ENCODE measurements at regions not wholly inside any gene's neighbourhood (a gene's known extent, or its start where the extent isn't known, plus 50 kb on each side); places are given as distances from the start of the nearest gene placed in this dataset.

DNA sequence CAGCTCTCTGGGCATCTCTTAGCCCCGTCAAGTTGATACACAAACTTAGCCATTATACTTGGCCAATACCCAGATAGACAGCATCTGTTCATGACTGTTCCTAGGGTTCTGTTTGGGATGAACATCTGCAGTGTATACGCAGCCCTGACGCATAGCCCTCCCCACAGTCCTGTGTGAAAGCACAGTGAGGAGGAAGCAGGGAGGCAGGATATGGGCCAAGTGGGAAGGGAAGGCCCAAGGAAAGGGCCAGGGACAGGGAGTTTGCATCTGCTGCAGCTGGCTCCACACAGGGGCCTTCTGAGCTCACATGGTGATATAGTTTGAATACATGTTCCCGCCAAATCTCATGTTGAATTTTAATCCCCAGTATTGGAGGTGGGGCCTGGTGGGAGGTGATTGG, 80.2 kb downstream of the CMPK2 start:
- Histone ChIP-seq H3K4me1 (ENCODE audit: insufficient read depth, low read length) (no peaks in the 10 kb centered on the region), H3K4me2 (ENCODE audit: insufficient read depth, insufficient read length, low read length) (no peak overlapping the region), H4K20me1 (ENCODE audit: control insufficient read depth, insufficient read depth, insufficient read length) (no peaks in the 10 kb centered on the region), H2BK5ac (ENCODE audit: insufficient read length, low read length) (no peak overlapping the region), H3K79me2 (ENCODE audit: insufficient read depth, low read length) (no peaks in the 10 kb centered on the region), H3K14ac (ENCODE audit: insufficient read depth, low read length) (no peak overlapping the region), H3K23ac (ENCODE audit: insufficient read length, low read depth, low read length) (no peak overlapping the region), H2AK5ac (ENCODE audit: insufficient read length, low read length) (no peak overlapping the region), H2BK15ac (ENCODE audit: low read depth, low read length) (no peak overlapping the region), H4K5ac (ENCODE audit: insufficient read length, low read depth, low read length) (no peak overlapping the region), H2BK12ac (ENCODE audit: insufficient read length, low read depth, low read length) (no peak overlapping the region), H3K56ac (ENCODE audit: insufficient read length, low read depth, low read length) (no peak overlapping the region), H3K27me3 (ENCODE audit: insufficient read depth, low read length) (no peaks in the 10 kb centered on the region), H4K8ac (replicated peaks; ENCODE audit: insufficient read length, low read depth, low read length) (no peak overlapping the region), H2BK120ac (ENCODE audit: low read depth, low read length, poor library complexity, severe bottlenecking) (no peak overlapping the region), H3K18ac (ENCODE audit: insufficient read length, low read depth, low read length) (no peak overlapping the region), H3T11ph (ENCODE audit: low read length) (no peak overlapping the region), H3K9me3 (ENCODE audit: control insufficient read depth, low read depth, low read length) (no peaks in the 10 kb centered on the region), H3K9ac (ENCODE audit: extremely low read depth, insufficient read length, low read length) (no peak overlapping the region), H3K4ac (ENCODE audit: low read depth, low read length) (no peak overlapping the region), H3K27ac (ENCODE audit: insufficient read length, low read depth, low read length) (no peak overlapping the region), H3K79me1 (ENCODE audit: insufficient read depth, low read depth, low read length, poor library complexity, severe bottlenecking) (no peaks in the 10 kb centered on the region), H3K23me2 (ENCODE audit: insufficient read length, low read depth, low read length, poor library complexity, severe bottlenecking) (no peaks in the 10 kb centered on the region), H4K91ac (ENCODE audit: insufficient read length, low read depth, low read length) (no peak overlapping the region), H2AFZ (ENCODE audit: low read length) (no peak overlapping the region), H2BK20ac (ENCODE audit: low read depth, low read length, poor library complexity, severe bottlenecking) (no peak overlapping the region)
- Mint-ChIP-seq H3K27ac (no peak overlapping the region), H3K27me3 (ENCODE audit: low read depth) (peaks cover 2% of the 10 kb centered on the region), H3K4me3 (no peak overlapping the region), H3K9me3 (peaks cover 0 to 2% of the 10 kb centered on the region in 2 experiments; a peak in 1 of 5 replicates), H3K36me3 (ENCODE audit: insufficient read depth in 1 of 3, low read depth in 3 of 3) (no peaks in the 10 kb centered on the region), H3K4me1 (no peaks in the 10 kb centered on the region)
- no peak for DNase-seq
- TF ChIP-seq CTCF (conservative IDR thresholded peaks at IDR 0.05) = no peak
- WGBS (ENCODE audit: extremely low coverage, insufficient read length, low lambda C conversion rate) = no CpG with 5 or more reads among the region's 4 CpGs

Measured in H9 (cell line).